ENCODE measurements at regions not wholly inside any gene's neighbourhood (a gene's known extent, or its start where the extent isn't known, plus 50 kb on each side); places are given as distances from the start of the nearest gene placed in this dataset.

- Histone ChIP-seq H3K27me3 (ENCODE audit: control insufficient read depth, insufficient read depth, low read length) (no peaks in the 10 kb centered on the region), H4K5ac (ENCODE audit: low read depth, low read length) (no peak overlapping the region), H3K36me3 (ENCODE audit: control insufficient read depth, insufficient read depth, low read length) (no peaks in the 10 kb centered on the region), H2AFZ (replicated peaks; ENCODE audit: low read length, poor library complexity) (no peak overlapping the region), H2BK15ac (ENCODE audit: low read depth, low read length) (no peak overlapping the region), H3K9ac (ENCODE audit: low read depth, low read length) (no peak overlapping the region), H2AK5ac (ENCODE audit: low read depth, low read length) (no peak overlapping the region), H4K91ac (ENCODE audit: insufficient read depth, low read depth, low read length) (no peak overlapping the region), H4K20me1 (ENCODE audit: insufficient read depth, low read length) (no peaks in the 10 kb centered on the region), H4K8ac (ENCODE audit: low read depth in 2 of 2, low read length in 2 of 2) (no peak overlapping the region), H2AK9ac (replicated peaks; ENCODE audit: low read depth, low read length, poor library complexity) (no peak overlapping the region), H3K56ac (ENCODE audit: extremely low read depth, insufficient read depth, low read length) (no peak overlapping the region), H3K9me1 (ENCODE audit: insufficient read depth, low read length) (no peaks in the 10 kb centered on the region), H3K23ac (ENCODE audit: low read depth, low read length) (no peak overlapping the region), H3K4me1 (ENCODE audit: control insufficient read depth, insufficient read depth, low read length) (no peaks in the 10 kb centered on the region), H3K18ac (ENCODE audit: low read depth, low read length) (no peak overlapping the region), H3K14ac (replicated peaks; ENCODE audit: low read depth, low read length) (no peak overlapping the region), H3K9me3 (ENCODE audit: control insufficient read depth, insufficient read depth, low read length) (peaks cover 9% of the 10 kb centered on the region), H2BK5ac (ENCODE audit: low read depth, low read length, poor library complexity, severe bottlenecking) (no peak overlapping the region), H3K4me3 (ENCODE audit: insufficient read depth, low read depth, low read length) (no peak overlapping the region), H3K79me1 (ENCODE audit: low read depth in 1 of 2, low read length in 2 of 2) (no peaks in the 10 kb centered on the region), H3K4me2 (ENCODE audit: low read depth, low read length) (no peak overlapping the region), H2BK120ac (ENCODE audit: low read depth, low read length) (no peak overlapping the region), H3K27ac (ENCODE audit: insufficient read depth, low read length) (no peak overlapping the region), H2BK20ac (ENCODE audit: low read depth, low read length) (no peak overlapping the region), H3K4ac (ENCODE audit: low read depth, low read length) (no peak overlapping the region)
- TF ChIP-seq RAD21 (IDR thresholded peaks at IDR 0.05; ENCODE audit: low read length): no peak
- TF ChIP-seq MAFK (IDR thresholded peaks at IDR 0.05; ENCODE audit: low read depth, low read length): no peak
- TF ChIP-seq MAZ (IDR thresholded peaks at IDR 0.05; ENCODE audit: borderline replicate concordance, low read depth, low read length): no peak
- TF ChIP-seq CEBPB (IDR thresholded peaks at IDR 0.05; ENCODE audit: low read depth, low read length): no peak
- TF ChIP-seq POLR2A (IDR thresholded peaks at IDR 0.05; ENCODE audit: low read depth, low read length): no peak
- TF ChIP-seq, protein P1, sequence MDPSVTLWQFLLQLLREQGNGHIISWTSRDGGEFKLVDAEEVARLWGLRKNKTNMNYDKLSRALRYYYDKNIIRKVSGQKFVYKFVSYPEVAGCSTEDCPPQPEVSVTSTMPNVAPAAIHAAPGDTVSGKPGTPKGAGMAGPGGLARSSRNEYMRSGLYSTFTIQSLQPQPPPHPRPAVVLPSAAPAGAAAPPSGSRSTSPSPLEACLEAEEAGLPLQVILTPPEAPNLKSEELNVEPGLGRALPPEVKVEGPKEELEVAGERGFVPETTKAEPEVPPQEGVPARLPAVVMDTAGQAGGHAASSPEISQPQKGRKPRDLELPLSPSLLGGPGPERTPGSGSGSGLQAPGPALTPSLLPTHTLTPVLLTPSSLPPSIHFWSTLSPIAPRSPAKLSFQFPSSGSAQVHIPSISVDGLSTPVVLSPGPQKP (IDR thresholded peaks at IDR 0.05; ENCODE audit: borderline replicate concordance, low read depth, low read length): no peak
- TF ChIP-seq USF2 (IDR thresholded peaks at IDR 0.05; ENCODE audit: low read depth, low read length): no peak
- TF ChIP-seq MXI1 (IDR thresholded peaks at IDR 0.05; ENCODE audit: borderline replicate concordance, low read depth, low read length): no peak
- no peak for TF ChIP-seq NFE2L2 (IDR thresholded peaks at IDR 0.05; ENCODE audit: low read depth, low read length)
- no peak for TF ChIP-seq CHD1 (IDR thresholded peaks at IDR 0.05; ENCODE audit: low read depth, low read length)
- no peak for TF ChIP-seq RCOR1 (IDR thresholded peaks at IDR 0.05; ENCODE audit: insufficient replicate concordance, low read length)
- TF ChIP-seq SMC3 (IDR thresholded peaks at IDR 0.05; ENCODE audit: low read depth, low read length): no peak
- no peak for TF ChIP-seq BHLHE40 (IDR thresholded peaks at IDR 0.05; ENCODE audit: low read depth, low read length)
- no peak for TF ChIP-seq CTCF (conservative IDR thresholded peaks at IDR 0.05; ENCODE audit: low read depth, low read length)
- TF ChIP-seq RFX5 (IDR thresholded peaks at IDR 0.05; ENCODE audit: low read depth, low read length): no peak
- no TSS peak for BruUV-seq (replicated peaks)
- ATAC-seq (ENCODE audit: low read depth) (no peak), DNase-seq (no peak)
- ChIA-PET POLR2A (ENCODE audit: unreplicated experiment) (no interaction called here), CTCF (no interaction called here)
- intact Hi-C loops (cut with micrococcal nuclease) (no loop called here), in situ Hi-C loops (cut with MboI; ENCODE audit: low sequenced_read_pairs) (loop anchor here (25.0 kb wide), 1 partner anchor 486 kb away; no protein-coding TSS in a partner anchor), dilution Hi-C loops (cut with HindIII; ENCODE audit: low sequenced_read_pairs, unreplicated experiment) (no loop called here)
These were observed 392.3 kb upstream of the RGS17 start for GRCh38 chr6:153523390-153523789.
